ENCODE measurements at regions not wholly inside any gene's neighbourhood (a gene's known extent, or its start where the extent isn't known, plus 50 kb on each side); places are given as distances from the start of the nearest gene placed in this dataset.

DNA sequence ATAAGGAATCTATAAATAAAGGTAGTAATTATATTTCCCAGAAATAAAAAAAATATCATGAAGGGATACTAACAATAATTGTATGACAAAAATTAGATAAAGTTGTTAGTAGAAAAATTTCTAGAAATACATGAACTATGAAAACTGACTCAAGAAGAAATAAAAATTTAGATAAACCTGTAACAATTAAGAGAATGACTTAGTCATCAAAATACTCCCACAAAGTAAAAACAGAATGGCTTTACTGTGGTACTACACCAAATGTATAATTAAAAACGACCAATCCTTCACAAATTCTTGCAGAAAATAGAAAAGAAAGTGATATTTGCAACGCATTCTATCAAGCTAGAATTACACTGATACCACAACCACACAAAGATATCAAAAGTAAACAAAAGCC lies 176.2 kb upstream of the ETV3 start:
- TF ChIP-seq, protein P1, sequence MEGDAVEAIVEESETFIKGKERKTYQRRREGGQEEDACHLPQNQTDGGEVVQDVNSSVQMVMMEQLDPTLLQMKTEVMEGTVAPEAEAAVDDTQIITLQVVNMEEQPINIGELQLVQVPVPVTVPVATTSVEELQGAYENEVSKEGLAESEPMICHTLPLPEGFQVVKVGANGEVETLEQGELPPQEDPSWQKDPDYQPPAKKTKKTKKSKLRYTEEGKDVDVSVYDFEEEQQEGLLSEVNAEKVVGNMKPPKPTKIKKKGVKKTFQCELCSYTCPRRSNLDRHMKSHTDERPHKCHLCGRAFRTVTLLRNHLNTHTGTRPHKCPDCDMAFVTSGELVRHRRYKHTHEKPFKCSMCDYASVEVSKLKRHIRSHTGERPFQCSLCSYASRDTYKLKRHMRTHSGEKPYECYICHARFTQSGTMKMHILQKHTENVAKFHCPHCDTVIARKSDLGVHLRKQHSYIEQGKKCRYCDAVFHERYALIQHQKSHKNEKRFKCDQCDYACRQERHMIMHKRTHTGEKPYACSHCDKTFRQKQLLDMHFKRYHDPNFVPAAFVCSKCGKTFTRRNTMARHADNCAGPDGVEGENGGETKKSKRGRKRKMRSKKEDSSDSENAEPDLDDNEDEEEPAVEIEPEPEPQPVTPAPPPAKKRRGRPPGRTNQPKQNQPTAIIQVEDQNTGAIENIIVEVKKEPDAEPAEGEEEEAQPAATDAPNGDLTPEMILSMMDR (IDR thresholded peaks at IDR 0.05): no peak
- no peak for TF ChIP-seq EP300 (IDR thresholded peaks at IDR 0.05)
- no peak for TF ChIP-seq POLR2A (IDR thresholded peaks at IDR 0.05)
- no peak for TF ChIP-seq POLR2AphosphoS5 (IDR thresholded peaks at IDR 0.05)
